ENCODE measurements at regions not wholly inside any gene's neighbourhood (a gene's known extent, or its start where the extent isn't known, plus 50 kb on each side); places are given as distances from the start of the nearest gene placed in this dataset.
A peak's percentile ranks its signal among the peaks of the same experiment; 100 is the strongest.

DNA sequence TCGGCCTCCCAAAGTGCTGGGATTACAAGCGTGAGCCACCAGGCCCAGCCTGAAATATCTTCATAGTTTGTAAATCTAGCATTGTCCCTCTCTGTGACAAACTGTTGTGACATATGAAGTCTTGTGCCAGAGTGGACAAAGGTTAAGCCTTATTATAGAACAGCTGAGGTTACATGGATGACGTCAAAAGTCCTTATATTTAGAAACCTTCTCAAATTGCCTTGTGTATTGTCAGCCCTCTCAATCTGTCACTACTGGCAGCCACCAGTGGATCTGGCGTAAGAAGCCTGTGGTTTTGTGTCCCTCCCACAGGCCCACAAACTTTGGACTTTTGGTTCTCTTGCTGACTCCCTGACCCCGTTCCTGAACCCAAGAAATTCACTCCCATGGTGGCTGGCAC lies 79.4 kb upstream of the CCDC112 start:
- H3K27me3 ChIP-seq (ENCODE audit: control insufficient read depth, insufficient read depth, low read length), result no peaks in the 10 kb centered on the region
- H3K27ac ChIP-seq (ENCODE audit: low read depth, low read length), result no peak overlapping the region
- no peak overlapping the region for H3K9ac ChIP-seq (ENCODE audit: low read depth, low read length)
- peaks cover 10% of the 10 kb centered on the region; the same call in 1 of the 2 replicates for H3K4me1 ChIP-seq (ENCODE audit: control insufficient read depth, insufficient read depth, low read length)
- H3K4me3 ChIP-seq (ENCODE audit: low read depth, low read length), result no peak overlapping the region
- no peaks in the 10 kb centered on the region for H3K9me3 ChIP-seq (ENCODE audit: control insufficient read depth, insufficient read depth, low read length)
- no peaks in the 10 kb centered on the region for H3K36me3 ChIP-seq (ENCODE audit: control insufficient read depth, insufficient read depth, low read length)

GRCh38 chr5:115374057-115374775 lies 77.8 kb upstream of the CCDC112 start:
- no peaks in the 10 kb centered on the region for H3K36me3 ChIP-seq (ENCODE audit: control insufficient read depth, insufficient read depth, low read length)
- H3K27me3 ChIP-seq (ENCODE audit: control insufficient read depth, insufficient read depth, low read length), result no peaks in the 10 kb centered on the region
- H3K9me3 ChIP-seq (ENCODE audit: control insufficient read depth, insufficient read depth, low read length), result no peaks in the 10 kb centered on the region
- H3K4me1 ChIP-seq (ENCODE audit: control insufficient read depth, insufficient read depth, low read length), result peaks cover 27% of the 10 kb centered on the region
- H3K27ac ChIP-seq (ENCODE audit: low read depth, low read length), result no peak overlapping the region
- no peak overlapping the region for H3K4me3 ChIP-seq (ENCODE audit: low read depth, low read length)
- H3K9ac ChIP-seq (ENCODE audit: low read depth, low read length), result no peak overlapping the region

GRCh38 chr5:115372146-115372545 lies 75.7 kb upstream of the CCDC112 start:
- Histone ChIP-seq H3K36me3 (ENCODE audit: control insufficient read depth, insufficient read depth, low read length) (no peaks in the 10 kb centered on the region), H3K27me3 (ENCODE audit: control insufficient read depth, insufficient read depth, low read length) (no peaks in the 10 kb centered on the region), H3K9ac (ENCODE audit: low read depth, low read length) (no peak overlapping the region), H3K4me3 (ENCODE audit: low read depth, low read length) (no peak overlapping the region), H3K9me3 (ENCODE audit: control insufficient read depth, insufficient read depth, low read length) (0 out of 2 replicates have a peak, but pooled peaks cover 3% of the 10 kb centered on the region), H3K27ac (ENCODE audit: low read depth, low read length) (no peak overlapping the region), H3K4me1 (ENCODE audit: control insufficient read depth, insufficient read depth, low read length) (peaks cover 31% of the 10 kb centered on the region)

DNA sequence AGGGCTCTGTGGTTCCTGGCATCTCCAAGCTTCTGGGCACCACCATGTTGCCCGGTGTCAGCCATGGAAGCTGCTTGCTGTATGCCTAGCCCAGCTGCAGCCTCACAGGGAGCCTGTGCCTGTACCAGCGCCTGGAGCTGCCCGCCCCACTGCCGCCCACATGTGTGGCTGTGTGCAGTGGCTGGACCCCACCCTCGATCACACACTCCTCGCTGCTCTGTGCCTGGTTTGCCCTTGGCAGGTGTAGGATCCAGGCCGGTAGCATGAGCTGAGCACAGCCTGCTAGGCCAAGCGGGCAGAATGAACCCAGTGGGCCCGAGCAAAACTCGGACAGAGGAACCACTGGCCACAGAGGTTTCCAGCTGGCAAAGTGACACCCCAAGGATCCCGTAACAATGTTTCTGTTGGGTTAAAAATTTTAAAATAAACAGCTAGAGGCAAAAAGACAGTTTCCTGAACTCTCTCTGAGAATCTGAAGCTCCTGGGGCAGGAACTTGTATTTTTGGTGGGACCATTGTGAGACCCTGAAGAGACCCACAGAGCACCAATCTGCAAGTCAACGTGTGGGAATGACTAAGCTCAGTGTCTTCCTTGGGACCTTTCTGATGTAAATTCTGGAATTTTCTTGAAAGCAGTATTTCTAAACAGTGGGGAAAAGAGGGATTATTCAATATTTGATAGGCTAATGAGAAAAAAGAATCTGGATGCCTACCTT lies 73.1 kb upstream of the CCDC112 start:
- 0 out of 2 replicates have a peak overlapping the region, but pooled peaks have one; percentile 14 for H3K9ac ChIP-seq (ENCODE audit: low read depth, low read length)
- H3K4me1 ChIP-seq (ENCODE audit: control insufficient read depth, insufficient read depth, low read length), result peaks cover 31% of the 10 kb centered on the region

DNA sequence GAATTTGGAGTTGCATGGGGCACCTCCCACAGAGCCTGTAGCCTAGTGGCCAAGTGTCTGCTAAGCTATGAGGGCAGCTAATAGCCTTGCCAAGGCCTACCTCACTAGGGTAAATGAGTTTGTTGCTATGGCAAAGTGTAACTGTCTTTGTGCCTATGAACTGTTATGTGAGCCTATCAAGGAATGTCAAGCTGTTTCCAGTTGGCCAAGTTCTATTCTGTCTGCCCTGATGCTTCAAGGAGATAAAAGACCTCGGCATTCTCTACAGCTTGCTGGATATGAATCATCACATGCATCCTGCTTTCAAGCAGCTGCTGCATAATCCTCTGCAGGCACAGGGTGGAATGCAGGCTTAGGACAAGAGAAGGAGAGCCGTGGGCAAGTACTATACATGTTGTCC lies 69.8 kb upstream of the CCDC112 start:
- Histone ChIP-seq H3K27ac (ENCODE audit: low read depth, low read length) (no peak overlapping the region), H3K27me3 (ENCODE audit: control insufficient read depth, insufficient read depth, low read length) (no peaks in the 10 kb centered on the region), H3K9ac (ENCODE audit: low read depth, low read length) (no peak overlapping the region), H3K4me1 (ENCODE audit: control insufficient read depth, insufficient read depth, low read length) (peaks cover 23% of the 10 kb centered on the region), H3K36me3 (ENCODE audit: control insufficient read depth, insufficient read depth, low read length) (no peaks in the 10 kb centered on the region), H3K4me3 (ENCODE audit: low read depth, low read length) (no peak overlapping the region), H3K9me3 (ENCODE audit: control insufficient read depth, insufficient read depth, low read length) (0 out of 2 replicates have a peak, but pooled peaks cover 3% of the 10 kb centered on the region)

More for the DNA sequence above, 73.1 kb upstream of the CCDC112 start:
- peak overlapping the region; percentile 99 for H3K27ac ChIP-seq (ENCODE audit: low read depth, low read length)
- H3K36me3 ChIP-seq (ENCODE audit: control insufficient read depth, insufficient read depth, low read length), result no peaks in the 10 kb centered on the region
- 0 out of 2 replicates have a peak, but pooled peaks cover 3% of the 10 kb centered on the region for H3K9me3 ChIP-seq (ENCODE audit: control insufficient read depth, insufficient read depth, low read length)
- H3K4me3 ChIP-seq (ENCODE audit: low read depth, low read length), result no peak overlapping the region
- H3K27me3 ChIP-seq (ENCODE audit: control insufficient read depth, insufficient read depth, low read length), result no peaks in the 10 kb centered on the region

DNA sequence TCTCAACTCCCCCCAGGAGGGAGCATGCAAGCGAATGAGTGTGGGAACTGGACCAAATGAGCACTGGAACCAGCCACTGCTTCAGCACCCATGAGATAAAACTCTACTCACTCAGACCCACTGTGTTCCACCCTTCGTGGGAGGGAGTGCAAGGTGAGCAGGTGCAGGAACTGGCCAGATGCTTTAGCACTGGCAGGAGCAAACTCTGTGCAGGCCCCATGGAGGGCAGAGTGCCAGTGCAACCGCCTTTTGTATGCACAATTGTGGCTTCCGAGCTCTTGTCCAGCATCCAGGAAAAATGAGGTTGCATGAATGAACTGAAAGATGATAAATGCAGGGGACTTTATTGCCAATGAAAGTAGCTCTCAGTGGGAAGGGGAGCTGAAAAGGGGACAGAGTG lies 67.4 kb upstream of the CCDC112 start:
- H3K4me1 ChIP-seq (ENCODE audit: control insufficient read depth, insufficient read depth, low read length), result peaks cover 5% of the 10 kb centered on the region; the same call in 1 of the 2 replicates
- H3K27me3 ChIP-seq (ENCODE audit: control insufficient read depth, insufficient read depth, low read length), result no peaks in the 10 kb centered on the region
- no peak overlapping the region for H3K4me3 ChIP-seq (ENCODE audit: low read depth, low read length)
- H3K9me3 ChIP-seq (ENCODE audit: control insufficient read depth, insufficient read depth, low read length), result 0 out of 2 replicates have a peak, but pooled peaks cover 3% of the 10 kb centered on the region
- no peak overlapping the region for H3K9ac ChIP-seq (ENCODE audit: low read depth, low read length)
- H3K27ac ChIP-seq (ENCODE audit: low read depth, low read length), result no peak overlapping the region
- H3K36me3 ChIP-seq (ENCODE audit: control insufficient read depth, insufficient read depth, low read length), result no peaks in the 10 kb centered on the region

- no peaks in the 10 kb centered on the region for H3K27me3 ChIP-seq (ENCODE audit: control insufficient read depth, insufficient read depth, low read length)
- no peak overlapping the region for H3K9ac ChIP-seq (ENCODE audit: low read depth, low read length)
- H3K9me3 ChIP-seq (ENCODE audit: control insufficient read depth, insufficient read depth, low read length), result no peaks in the 10 kb centered on the region
- H3K4me1 ChIP-seq (ENCODE audit: control insufficient read depth, insufficient read depth, low read length), result peaks cover 5% of the 10 kb centered on the region
- no peaks in the 10 kb centered on the region for H3K36me3 ChIP-seq (ENCODE audit: control insufficient read depth, insufficient read depth, low read length)
- H3K4me3 ChIP-seq (ENCODE audit: low read depth, low read length), result no peak overlapping the region
- peak overlapping the region; percentile 5 for H3K27ac ChIP-seq (ENCODE audit: low read depth, low read length)
These were observed 63.7 kb upstream of the CCDC112 start for GRCh38 chr5:115360046-115360685.

GRCh38 chr5:115355767-115356381 lies 59.4 kb upstream of the CCDC112 start:
- H3K36me3 ChIP-seq (ENCODE audit: control insufficient read depth, insufficient read depth, low read length), result no peaks in the 10 kb centered on the region

DNA sequence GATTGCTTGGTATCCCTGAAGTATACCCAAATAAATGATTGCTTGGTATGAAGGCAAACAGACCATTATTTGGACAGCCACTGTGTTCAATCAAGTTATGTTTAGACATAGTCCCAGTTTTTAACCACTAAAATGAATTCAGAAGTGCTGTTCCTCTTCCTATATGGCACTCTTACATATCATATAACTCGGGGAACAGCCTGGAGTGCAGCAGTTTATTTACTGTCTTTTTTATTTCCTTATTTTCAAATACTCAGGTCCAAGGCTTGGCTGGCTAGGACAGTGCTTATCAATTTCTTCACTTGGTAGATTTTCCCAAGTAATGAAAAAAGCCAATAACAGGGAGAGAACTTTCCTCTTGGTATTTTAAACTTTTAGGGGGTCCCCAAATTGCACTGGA lies 58.6 kb upstream of the CCDC112 start:
- Histone ChIP-seq H3K36me3 (ENCODE audit: control insufficient read depth, insufficient read depth, low read length) (no peaks in the 10 kb centered on the region), H3K27me3 (ENCODE audit: control insufficient read depth, insufficient read depth, low read length) (no peaks in the 10 kb centered on the region), H3K27ac (ENCODE audit: low read depth, low read length) (no peak overlapping the region), H3K4me1 (ENCODE audit: control insufficient read depth, insufficient read depth, low read length) (no peaks in the 10 kb centered on the region; the same call in 1 of the 2 replicates), H3K9ac (ENCODE audit: low read depth, low read length) (no peak overlapping the region), H3K4me3 (ENCODE audit: low read depth, low read length) (no peak overlapping the region), H3K9me3 (ENCODE audit: control insufficient read depth, insufficient read depth, low read length) (no peaks in the 10 kb centered on the region)

More at GRCh38 chr5:115355767-115356381, 59.4 kb upstream of the CCDC112 start:
- Histone ChIP-seq H3K9me3 (ENCODE audit: control insufficient read depth, insufficient read depth, low read length) (no peaks in the 10 kb centered on the region), H3K4me1 (ENCODE audit: control insufficient read depth, insufficient read depth, low read length) (peaks cover 5% of the 10 kb centered on the region), H3K27ac (ENCODE audit: low read depth, low read length) (no peak overlapping the region), H3K4me3 (ENCODE audit: low read depth, low read length) (no peak overlapping the region), H3K27me3 (ENCODE audit: control insufficient read depth, insufficient read depth, low read length) (no peaks in the 10 kb centered on the region), H3K9ac (ENCODE audit: low read depth, low read length) (no peak overlapping the region)

- H3K36me3 ChIP-seq (ENCODE audit: control insufficient read depth, insufficient read depth, low read length), result no peaks in the 10 kb centered on the region
- H3K27ac ChIP-seq (ENCODE audit: low read depth, low read length), result no peak overlapping the region
- H3K4me1 ChIP-seq (ENCODE audit: control insufficient read depth, insufficient read depth, low read length), result peaks cover 3% of the 10 kb centered on the region
- H3K9ac ChIP-seq (ENCODE audit: low read depth, low read length), result no peak overlapping the region
- H3K27me3 ChIP-seq (ENCODE audit: control insufficient read depth, insufficient read depth, low read length), result no peaks in the 10 kb centered on the region
- no peak overlapping the region for H3K4me3 ChIP-seq (ENCODE audit: low read depth, low read length)
- H3K9me3 ChIP-seq (ENCODE audit: control insufficient read depth, insufficient read depth, low read length), result no peaks in the 10 kb centered on the region
These were observed 57.8 kb upstream of the CCDC112 start for GRCh38 chr5:115354246-115354645.

Data from HUES48 (cell line).